ENCODE measurements at regions not wholly inside any gene's neighbourhood (a gene's known extent, or its start where the extent isn't known, plus 50 kb on each side); places are given as distances from the start of the nearest gene placed in this dataset.

GRCh38 chr4:184531008-184531407 is 56.7 kb upstream of the IRF2 start:
- peaks cover 25% of the 10 kb centered on the region for H3K4me1 ChIP-seq (ENCODE audit: control insufficient read depth, insufficient read depth, low read length, poor library complexity, severe bottlenecking)
- DNase-seq, result no peak
- H3K27ac ChIP-seq (ENCODE audit: insufficient read depth, low read length, poor library complexity, severe bottlenecking), result no peak overlapping the region
- H3K9me3 ChIP-seq (ENCODE audit: control insufficient read depth, low read length), result no peaks in the 10 kb centered on the region
- H3K27me3 ChIP-seq (replicated peaks; ENCODE audit: control insufficient read depth, insufficient read depth, low read length, poor library complexity, severe bottlenecking), result no peaks in the 10 kb centered on the region
- H3K4me3 ChIP-seq (ENCODE audit: insufficient read depth, low read depth, low read length, poor library complexity, severe bottlenecking), result no peak overlapping the region
- H3K36me3 ChIP-seq (ENCODE audit: control insufficient read depth, insufficient read depth, low read length), result no peaks in the 10 kb centered on the region

GRCh38 chr4:184529283-184529682 is 54.9 kb upstream of the IRF2 start:
- Histone ChIP-seq H3K9me3 (ENCODE audit: control insufficient read depth, low read length) (no peaks in the 10 kb centered on the region), H3K36me3 (ENCODE audit: control insufficient read depth, insufficient read depth, low read length) (no peaks in the 10 kb centered on the region), H3K27ac (ENCODE audit: insufficient read depth, low read length, poor library complexity, severe bottlenecking) (no peak overlapping the region), H3K4me1 (ENCODE audit: control insufficient read depth, insufficient read depth, low read length, poor library complexity, severe bottlenecking) (peaks cover 11% of the 10 kb centered on the region), H3K4me3 (ENCODE audit: insufficient read depth, low read depth, low read length, poor library complexity, severe bottlenecking) (no peak overlapping the region), H3K27me3 (replicated peaks; ENCODE audit: control insufficient read depth, insufficient read depth, low read length, poor library complexity, severe bottlenecking) (no peaks in the 10 kb centered on the region)
- no peak for DNase-seq

- H3K27me3 ChIP-seq (replicated peaks; ENCODE audit: control insufficient read depth, insufficient read depth, low read length, poor library complexity, severe bottlenecking), result no peaks in the 10 kb centered on the region
- H3K9me3 ChIP-seq (ENCODE audit: control insufficient read depth, low read length), result no peaks in the 10 kb centered on the region
- no peak overlapping the region for H3K27ac ChIP-seq (ENCODE audit: insufficient read depth, low read length, poor library complexity, severe bottlenecking)
- H3K4me3 ChIP-seq (ENCODE audit: insufficient read depth, low read depth, low read length, poor library complexity, severe bottlenecking), result no peak overlapping the region
- no peaks in the 10 kb centered on the region for H3K36me3 ChIP-seq (ENCODE audit: control insufficient read depth, insufficient read depth, low read length)
- DNase-seq, result no peak
- H3K4me1 ChIP-seq (ENCODE audit: control insufficient read depth, insufficient read depth, low read length, poor library complexity, severe bottlenecking), result peaks cover 5% of the 10 kb centered on the region
Observed at GRCh38 chr4:184528713-184529112, 54.4 kb upstream of the IRF2 start.

- no peaks in the 10 kb centered on the region for H3K36me3 ChIP-seq (ENCODE audit: control insufficient read depth, insufficient read depth, low read length)
- H3K9me3 ChIP-seq (ENCODE audit: control insufficient read depth, low read length), result no peaks in the 10 kb centered on the region
- no peak overlapping the region for H3K27ac ChIP-seq (ENCODE audit: insufficient read depth, low read length, poor library complexity, severe bottlenecking)
- no peak for DNase-seq
- no peaks in the 10 kb centered on the region for H3K27me3 ChIP-seq (replicated peaks; ENCODE audit: control insufficient read depth, insufficient read depth, low read length, poor library complexity, severe bottlenecking)
- no peak overlapping the region for H3K4me3 ChIP-seq (ENCODE audit: insufficient read depth, low read depth, low read length, poor library complexity, severe bottlenecking)
- H3K4me1 ChIP-seq (ENCODE audit: control insufficient read depth, insufficient read depth, low read length, poor library complexity, severe bottlenecking), result no peaks in the 10 kb centered on the region
Observed at GRCh38 chr4:184528051-184528450, 53.7 kb upstream of the IRF2 start.

- Histone ChIP-seq H3K36me3 (ENCODE audit: control insufficient read depth, insufficient read depth, low read length) (no peaks in the 10 kb centered on the region), H3K9me3 (ENCODE audit: control insufficient read depth, low read length) (no peaks in the 10 kb centered on the region), H3K4me3 (ENCODE audit: insufficient read depth, low read depth, low read length, poor library complexity, severe bottlenecking) (no peak overlapping the region), H3K27me3 (replicated peaks; ENCODE audit: control insufficient read depth, insufficient read depth, low read length, poor library complexity, severe bottlenecking) (no peaks in the 10 kb centered on the region), H3K27ac (ENCODE audit: insufficient read depth, low read length, poor library complexity, severe bottlenecking) (no peak overlapping the region), H3K4me1 (ENCODE audit: control insufficient read depth, insufficient read depth, low read length, poor library complexity, severe bottlenecking) (no peaks in the 10 kb centered on the region)
- no peak for DNase-seq
Observed at GRCh38 chr4:184526228-184526627, 51.9 kb upstream of the IRF2 start.

All from effector memory CD4-positive, alpha-beta T cell (primary cell).